ENCODE measurements at regions not wholly inside any gene's neighbourhood (a gene's known extent, or its start where the extent isn't known, plus 50 kb on each side); places are given as distances from the start of the nearest gene placed in this dataset.

GRCh38 chr20:11766961-11767360 lies 150.7 kb upstream of the BTBD3 start:
- no peak for TF ChIP-seq CTCF (IDR thresholded peaks at IDR 0.05)
- no peak for TF ChIP-seq POLR2A (IDR thresholded peaks at IDR 0.05)
